Neuron (in vitro differentiated cells): ENCODE measurements at regions not wholly inside any gene's neighbourhood (a gene's known extent, or its start where the extent isn't known, plus 50 kb on each side); places are given as distances from the start of the nearest gene placed in this dataset.

ENCODE experiments used
- H2AFZ ChIP-seq: one replicate; pipeline ENCODE4 v1.6.1; 2013; ENCODE audit warnings: low read depth, mild to moderate bottlenecking, inconsistent platforms, low read length, moderate library complexity
- H3K27me3 ChIP-seq: one replicate; pipeline ENCODE4 v1.6.1; 2013; ENCODE audit warnings: low read length; ENCODE audit not compliant: insufficient read depth
- H3K36me3 ChIP-seq: one replicate; pipeline ENCODE4 v1.6.1; 2013; ENCODE audit warnings: low read length; ENCODE audit not compliant: insufficient read depth
- H3K4me1 ChIP-seq: one replicate; pipeline ENCODE4 v1.6.1; 2013; ENCODE audit warnings: low read length; ENCODE audit not compliant: insufficient read depth
- H3K4me3 ChIP-seq: 2 replicates; pipeline ENCODE4 v1.5.1; 2013; ENCODE audit warnings: mild to moderate bottlenecking, low read length, moderate library complexity
- H3K9me3 ChIP-seq: one replicate; pipeline ENCODE4 v1.6.1; 2013; ENCODE audit warnings: low read length

GRCh38 chr3:135868801-135869200 lies 96.7 kb upstream of the PPP2R3A start:
- Histone ChIP-seq H3K9me3 (no peaks in the 10 kb centered on the region), H2AFZ (no peak overlapping the region), H3K27me3 (no peaks in the 10 kb centered on the region), H3K4me1 (no peaks in the 10 kb centered on the region), H3K4me3 (no peak overlapping the region), H3K36me3 (no peaks in the 10 kb centered on the region)

- H3K4me3 ChIP-seq, result no peak overlapping the region
- no peaks in the 10 kb centered on the region for H3K27me3 ChIP-seq
- H3K9me3 ChIP-seq, result no peaks in the 10 kb centered on the region
- no peak overlapping the region for H2AFZ ChIP-seq
- H3K36me3 ChIP-seq, result no peaks in the 10 kb centered on the region
- no peaks in the 10 kb centered on the region for H3K4me1 ChIP-seq
Measured at GRCh38 chr3:135869439-135870105, 96.0 kb upstream of the PPP2R3A start.

- Histone ChIP-seq H3K9me3 (no peaks in the 10 kb centered on the region), H3K4me1 (no peaks in the 10 kb centered on the region), H2AFZ (no peak overlapping the region), H3K36me3 (no peaks in the 10 kb centered on the region), H3K4me3 (no peak overlapping the region), H3K27me3 (no peaks in the 10 kb centered on the region)
Measured at GRCh38 chr3:135871311-135871710, 94.2 kb upstream of the PPP2R3A start.

GRCh38 chr3:135874035-135874434 lies 91.5 kb upstream of the PPP2R3A start:
- no peak overlapping the region for H2AFZ ChIP-seq
- H3K4me1 ChIP-seq, result no peaks in the 10 kb centered on the region
- H3K27me3 ChIP-seq, result no peaks in the 10 kb centered on the region
- no peaks in the 10 kb centered on the region for H3K36me3 ChIP-seq
- H3K4me3 ChIP-seq, result no peak overlapping the region
- no peaks in the 10 kb centered on the region for H3K9me3 ChIP-seq

- Histone ChIP-seq H3K27me3 (no peaks in the 10 kb centered on the region), H3K4me1 (no peaks in the 10 kb centered on the region), H3K9me3 (no peaks in the 10 kb centered on the region), H2AFZ (no peak overlapping the region), H3K36me3 (no peaks in the 10 kb centered on the region), H3K4me3 (no peak overlapping the region)
Measured at GRCh38 chr3:135878501-135878900, 87.0 kb upstream of the PPP2R3A start.

- no peak overlapping the region for H2AFZ ChIP-seq
- H3K4me1 ChIP-seq, result peaks cover 7% of the 10 kb centered on the region
- no peaks in the 10 kb centered on the region for H3K36me3 ChIP-seq
- no peak overlapping the region for H3K4me3 ChIP-seq
- no peaks in the 10 kb centered on the region for H3K27me3 ChIP-seq
- H3K9me3 ChIP-seq, result no peaks in the 10 kb centered on the region
Measured at GRCh38 chr3:135885885-135886284, 79.6 kb upstream of the PPP2R3A start.

GRCh38 chr3:135887220-135887619 lies 78.3 kb upstream of the PPP2R3A start:
- Histone ChIP-seq H3K27me3 (no peaks in the 10 kb centered on the region), H3K9me3 (no peaks in the 10 kb centered on the region), H3K36me3 (no peaks in the 10 kb centered on the region), H3K4me1 (peaks cover 7% of the 10 kb centered on the region), H2AFZ (no peak overlapping the region), H3K4me3 (no peak overlapping the region)

- H3K9me3 ChIP-seq, result no peaks in the 10 kb centered on the region
- no peak overlapping the region for H3K4me3 ChIP-seq
- H3K27me3 ChIP-seq, result no peaks in the 10 kb centered on the region
- H3K4me1 ChIP-seq, result peaks cover 7% of the 10 kb centered on the region
- H2AFZ ChIP-seq, result no peak overlapping the region
- no peaks in the 10 kb centered on the region for H3K36me3 ChIP-seq
Measured at GRCh38 chr3:135889443-135889842, 76.1 kb upstream of the PPP2R3A start.

- H2AFZ ChIP-seq, result no peak overlapping the region
- H3K36me3 ChIP-seq, result no peaks in the 10 kb centered on the region
- no peak overlapping the region for H3K4me3 ChIP-seq
Measured at GRCh38 chr3:135891121-135891520, 74.4 kb upstream of the PPP2R3A start.

GRCh38 chr3:135895106-135895733 lies 70.3 kb upstream of the PPP2R3A start:
- no peaks in the 10 kb centered on the region for H3K36me3 ChIP-seq
- no peaks in the 10 kb centered on the region for H3K9me3 ChIP-seq
- no peak overlapping the region for H3K4me3 ChIP-seq
- no peaks in the 10 kb centered on the region for H3K4me1 ChIP-seq
- H3K27me3 ChIP-seq, result no peaks in the 10 kb centered on the region
- no peak overlapping the region for H2AFZ ChIP-seq

More at GRCh38 chr3:135891121-135891520, 74.4 kb upstream of the PPP2R3A start:
- no peaks in the 10 kb centered on the region for H3K9me3 ChIP-seq
- H3K4me1 ChIP-seq, result peaks cover 7% of the 10 kb centered on the region
- H3K27me3 ChIP-seq, result no peaks in the 10 kb centered on the region

- Histone ChIP-seq H3K9me3 (no peaks in the 10 kb centered on the region), H3K36me3 (no peaks in the 10 kb centered on the region), H3K4me3 (no peak overlapping the region), H3K4me1 (no peaks in the 10 kb centered on the region), H2AFZ (no peak overlapping the region), H3K27me3 (no peaks in the 10 kb centered on the region)
Measured at GRCh38 chr3:135895734-135896121, 69.8 kb upstream of the PPP2R3A start.

GRCh38 chr3:135896613-135897012 lies 68.9 kb upstream of the PPP2R3A start:
- no peaks in the 10 kb centered on the region for H3K9me3 ChIP-seq
- H3K27me3 ChIP-seq, result no peaks in the 10 kb centered on the region
- no peak overlapping the region for H2AFZ ChIP-seq
- no peaks in the 10 kb centered on the region for H3K4me1 ChIP-seq
- H3K4me3 ChIP-seq, result no peak overlapping the region
- H3K36me3 ChIP-seq, result no peaks in the 10 kb centered on the region

GRCh38 chr3:135897715-135898114 lies 67.8 kb upstream of the PPP2R3A start:
- Histone ChIP-seq H3K4me3 (no peak overlapping the region), H3K4me1 (no peaks in the 10 kb centered on the region), H3K9me3 (no peaks in the 10 kb centered on the region), H3K27me3 (no peaks in the 10 kb centered on the region), H3K36me3 (no peaks in the 10 kb centered on the region), H2AFZ (no peak overlapping the region)

- H3K36me3 ChIP-seq, result no peaks in the 10 kb centered on the region
- H3K9me3 ChIP-seq, result no peaks in the 10 kb centered on the region
- no peaks in the 10 kb centered on the region for H3K4me1 ChIP-seq
- H3K27me3 ChIP-seq, result no peaks in the 10 kb centered on the region
- no peak overlapping the region for H3K4me3 ChIP-seq
- no peak overlapping the region for H2AFZ ChIP-seq
Measured at GRCh38 chr3:135898774-135899173, 66.8 kb upstream of the PPP2R3A start.
